ENCODE measurements at regions not wholly inside any gene's neighbourhood (a gene's known extent, or its start where the extent isn't known, plus 50 kb on each side); places are given as distances from the start of the nearest gene placed in this dataset.
"Not testable (repeated sequence)": the region's sequence is repeated elsewhere in the genome, so short reads cannot be mapped to it uniquely, and the experiment has no call there.

- TF ChIP-seq RAD21 (IDR thresholded peaks at IDR 0.05; ENCODE audit: low read depth): no peak
- no peak for TF ChIP-seq SRF (IDR thresholded peaks at IDR 0.05; ENCODE audit: low read depth)
- TF ChIP-seq POLR2AphosphoS5 (IDR thresholded peaks at IDR 0.05; ENCODE audit: low read depth, low read length): no peak
- TF ChIP-seq EGR1 (IDR thresholded peaks at IDR 0.05; ENCODE audit: low read depth): no peak
- TF ChIP-seq CBX3 (IDR thresholded peaks at IDR 0.05; ENCODE audit: low read depth): no peak
Measured at GRCh38 chr6:115750292-115750691, 310.4 kb downstream of the FRK start (continued).

GRCh38 chr6:115747719-115748118 is 313.0 kb downstream of the FRK start:
- H3K9ac ChIP-seq (ENCODE audit: low read length): no peak overlapping the region
- ChIA-PET CTCF (no interaction called here), POLR2A (no interaction called here), RAD21 (ENCODE audit: low non-redundant PET in 1 of 2, low total read pairs in 2 of 2, uncharacterized antibody in 2 of 2, unreplicated experiment in 2 of 2) (no interaction called here)
- H3K27ac ChIP-seq (ENCODE audit: low read depth, low read length): no peak overlapping the region
- H4K20me1 ChIP-seq (ENCODE audit: insufficient read depth): no peaks in the 10 kb centered on the region
- no peak overlapping the region for H2AFZ ChIP-seq (ENCODE audit: low read depth, low read length, poor library complexity, severe bottlenecking)
- no peak overlapping the region for H3K4me3 ChIP-seq (replicated peaks in 1 of 2; ENCODE audit: low read depth in 1 of 2, low read length in 2 of 2)
- no peaks in the 10 kb centered on the region for H3K9me3 ChIP-seq (ENCODE audit: control insufficient read depth in 1 of 2, insufficient read depth in 1 of 2, low read depth in 1 of 2, low read length in 2 of 2)
- no peaks in the 10 kb centered on the region for H3K79me2 ChIP-seq (ENCODE audit: insufficient read depth, low read length)
- no peak for TF ChIP-seq MAX (IDR thresholded peaks at IDR 0.05)
- no peak for TF ChIP-seq TCF7L2 (IDR thresholded peaks at IDR 0.05; ENCODE audit: borderline replicate concordance, extremely low read depth, insufficient read depth, insufficient read length)
- TF ChIP-seq EZH2phosphoT487 (IDR thresholded peaks at IDR 0.05; ENCODE audit: borderline replicate concordance): no peak
- no peak for TF ChIP-seq POLR2A (IDR thresholded peaks at IDR 0.05; ENCODE audit: borderline replicate concordance, extremely low read depth, insufficient read depth, insufficient read length)
- no peak for TF ChIP-seq ZNF274 (IDR thresholded peaks at IDR 0.05; ENCODE audit: low read depth, low read length)
- no peak for TF ChIP-seq EGR1 (IDR thresholded peaks at IDR 0.05; ENCODE audit: low read depth)
- TF ChIP-seq ELF1 (IDR thresholded peaks at IDR 0.05; ENCODE audit: borderline replicate concordance, low read depth): no peak
- TF ChIP-seq CBX3 (IDR thresholded peaks at IDR 0.05; ENCODE audit: low read depth): no peak
- TF ChIP-seq SRF (IDR thresholded peaks at IDR 0.05; ENCODE audit: low read depth): no peak
- TF ChIP-seq EZH2 (IDR thresholded peaks at IDR 0.05): no peak
- no peak for TF ChIP-seq ZFX (IDR thresholded peaks at IDR 0.05)
- TF ChIP-seq YY1 (IDR thresholded peaks at IDR 0.05; ENCODE audit: extremely low read depth, insufficient replicate concordance, low read depth, low read length): no peak
- no peak for TF ChIP-seq CEBPB (IDR thresholded peaks at IDR 0.05; ENCODE audit: low read depth)
- TF ChIP-seq JUND (IDR thresholded peaks at IDR 0.05): no peak
- TF ChIP-seq ATF3 (IDR thresholded peaks at IDR 0.05): no peak
- no peak for TF ChIP-seq ZBTB33 (IDR thresholded peaks at IDR 0.05; ENCODE audit: extremely low read depth, insufficient replicate concordance, low read length)
- no peak for TF ChIP-seq POLR2AphosphoS5 (IDR thresholded peaks at IDR 0.05; ENCODE audit: low read depth, low read length)
- TF ChIP-seq SIN3A (IDR thresholded peaks at IDR 0.05; ENCODE audit: low read depth): no peak
- TF ChIP-seq SP1 (IDR thresholded peaks at IDR 0.05; ENCODE audit: low read depth): no peak
- TF ChIP-seq FOSL1 (IDR thresholded peaks at IDR 0.05; ENCODE audit: low read depth): no peak
- no peaks in the 10 kb centered on the region for H3K4me1 ChIP-seq (ENCODE audit: control insufficient read depth in 1 of 2, insufficient read depth in 2 of 2, low read length in 2 of 2)
- no peak overlapping the region for H3K4me2 ChIP-seq (ENCODE audit: low read length)
- H3K9me2 ChIP-seq (ENCODE audit: insufficient read depth): no peaks in the 10 kb centered on the region
- H3K27me3 ChIP-seq (ENCODE audit: insufficient read depth, low read length): peaks cover 5% of the 10 kb centered on the region; the same call in 1 of the 2 replicates
- BruUV-seq (replicated peaks): no TSS peak
- H3K36me3 ChIP-seq (ENCODE audit: control insufficient read depth in 1 of 2, insufficient read depth in 2 of 2, low read length in 2 of 2): no peaks in the 10 kb centered on the region
- DNase-seq (ENCODE audit: low read depth, low spot score): no peak
- intact Hi-C loops (cut with micrococcal nuclease): no loop called here
- no peak for ATAC-seq

GRCh38 chr6:115746583-115746982 is 314.1 kb downstream of the FRK start:
- H3K27ac ChIP-seq (ENCODE audit: low read depth, low read length); H3K9me2 ChIP-seq (ENCODE audit: insufficient read depth); H2AFZ ChIP-seq (ENCODE audit: low read depth, low read length, poor library complexity, severe bottlenecking); H3K9ac ChIP-seq (ENCODE audit: low read length); intact Hi-C loops (cut with micrococcal nuclease); H4K20me1 ChIP-seq (ENCODE audit: insufficient read depth); H3K36me3 ChIP-seq (ENCODE audit: control insufficient read depth in 1 of 2, insufficient read depth in 2 of 2, low read length in 2 of 2); ATAC-seq; H3K79me2 ChIP-seq (ENCODE audit: insufficient read depth, low read length); BruUV-seq (replicated peaks); H3K27me3 ChIP-seq (ENCODE audit: insufficient read depth, low read length); POLR2A ChIA-PET; H3K4me1 ChIP-seq (ENCODE audit: control insufficient read depth in 1 of 2, insufficient read depth in 2 of 2, low read length in 2 of 2); H3K9me3 ChIP-seq (ENCODE audit: control insufficient read depth in 1 of 2, insufficient read depth in 1 of 2, low read depth in 1 of 2, low read length in 2 of 2); DNase-seq (ENCODE audit: low read depth, low spot score); H3K4me3 ChIP-seq (replicated peaks in 1 of 2; ENCODE audit: low read depth in 1 of 2, low read length in 2 of 2); CTCF ChIA-PET; RAD21 ChIA-PET (ENCODE audit: low non-redundant PET in 1 of 2, low total read pairs in 2 of 2, uncharacterized antibody in 2 of 2, unreplicated experiment in 2 of 2); H3K4me2 ChIP-seq (ENCODE audit: low read length): not testable (repeated sequence)
